Skin of body (tissue), 1 donor: ENCODE measurements at regions not wholly inside any gene's neighbourhood (a gene's known extent, or its start where the extent isn't known, plus 50 kb on each side); places are given as distances from the start of the nearest gene placed in this dataset.
A peak's percentile ranks its signal among the peaks of the same experiment; 100 is the strongest.
"Not testable (repeated sequence)": the region's sequence is repeated elsewhere in the genome, so short reads cannot be mapped to it uniquely, and the experiment has no call there.

Experiments
- DNase-seq: peaks from one replicate; lab custom pipeline; 2025; lab: John Stamatoyannopoulos, UW

- DNase-seq, result peak; percentile 6
Observed at GRCh38 chr6:11409371-11409770, 128.2 kb upstream of the TMEM170B start.

DNA sequence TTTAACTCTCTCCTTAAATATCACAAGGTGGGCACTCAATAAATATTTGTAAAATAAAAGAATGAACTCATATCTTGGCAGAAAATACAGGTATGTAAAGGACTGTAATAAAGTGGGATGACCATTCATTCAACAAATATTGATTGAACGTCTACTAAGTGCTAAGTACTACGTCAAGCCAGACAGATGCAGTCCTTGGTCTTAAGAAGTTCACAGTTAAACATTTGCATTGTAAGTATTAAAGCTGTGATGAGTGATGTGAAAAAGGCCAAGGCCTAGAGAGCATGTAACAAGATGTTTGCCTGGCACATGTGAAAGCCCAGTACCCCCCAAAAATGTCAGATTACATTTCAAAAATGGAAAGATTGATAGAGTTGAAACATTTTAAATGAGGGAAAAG, 130.1 kb upstream of the TMEM170B start:
- DNase-seq, result no peak

GRCh38 chr6:11404838-11405237, 132.7 kb upstream of the TMEM170B start:
- peak; percentile 14 for DNase-seq

DNA sequence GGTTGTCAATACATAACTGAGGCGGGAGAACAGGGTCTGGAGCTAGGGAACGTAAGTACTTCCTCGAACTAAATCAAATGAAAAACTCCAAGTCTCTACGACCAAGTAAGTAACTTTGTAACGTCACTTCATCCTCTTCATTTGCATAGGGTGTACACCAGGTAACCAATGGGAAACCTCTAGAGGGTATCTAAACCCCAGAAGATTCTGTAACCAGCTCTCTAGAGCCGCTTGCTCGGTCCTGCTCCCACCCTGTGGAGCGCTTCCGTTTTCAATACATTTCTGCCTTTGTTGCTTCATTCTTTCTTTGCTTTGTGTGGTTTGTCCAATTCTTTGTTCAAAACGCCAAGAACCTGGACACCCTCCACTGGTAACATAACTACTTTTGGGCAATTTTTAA, 133.5 kb upstream of the TMEM170B start:
- DNase-seq, result no peak

DNA sequence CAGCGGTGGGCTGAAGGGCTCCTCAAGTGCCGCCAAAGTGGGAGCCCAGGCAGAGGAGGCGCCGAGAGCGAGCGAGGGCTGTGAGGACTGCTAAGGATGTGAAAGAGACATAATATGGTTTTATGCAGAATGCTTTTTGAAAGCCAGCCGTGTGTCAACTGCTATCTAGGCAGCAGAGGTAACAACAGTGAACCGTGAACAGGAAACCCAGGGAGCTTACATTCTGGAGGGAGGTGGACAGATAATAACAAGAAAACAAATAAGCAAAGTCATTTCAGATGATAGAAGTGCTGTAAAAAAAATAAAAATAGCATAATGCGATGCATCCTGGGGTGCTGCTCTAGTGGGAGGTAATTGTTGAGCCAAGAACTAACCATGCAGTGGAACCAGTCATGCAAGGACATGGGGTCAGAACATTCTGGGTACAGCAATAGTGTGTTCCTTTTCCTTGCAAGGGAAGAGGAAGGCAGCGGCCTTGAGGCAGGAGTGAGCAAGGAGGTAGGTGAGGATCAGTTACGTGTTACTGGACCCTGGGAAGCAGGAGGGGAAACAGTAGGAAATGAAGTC, 134.4 kb upstream of the TMEM170B start:
- DNase-seq, result no peak

GRCh38 chr6:11402581-11402980, 135.0 kb upstream of the TMEM170B start:
- not testable (repeated sequence) for DNase-seq

DNA sequence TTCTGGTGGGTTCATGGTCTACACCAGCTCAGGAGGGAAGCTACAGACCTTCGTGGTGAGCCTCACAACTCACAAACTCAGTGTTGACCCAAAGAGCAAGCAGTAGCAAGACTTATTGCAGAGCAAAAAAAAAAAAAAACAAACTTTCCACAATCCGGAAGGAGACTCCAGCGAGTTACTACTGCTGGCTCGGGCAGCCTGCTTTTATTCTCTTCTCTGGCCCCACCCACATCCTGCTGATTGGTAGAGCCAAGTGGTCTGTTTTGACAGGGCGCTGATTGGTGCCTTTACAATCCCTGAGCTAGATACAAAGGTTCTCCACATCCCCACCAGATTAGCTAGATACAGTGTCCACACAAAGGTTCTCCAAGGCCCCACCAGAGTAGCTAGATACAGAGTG, 135.6 kb upstream of the TMEM170B start:
- DNase-seq, result not testable (repeated sequence)

- no peak for DNase-seq
Observed at GRCh38 chr6:11398451-11399326, 138.9 kb upstream of the TMEM170B start.

- DNase-seq, result no peak
Observed at GRCh38 chr6:11397622-11398450, 139.7 kb upstream of the TMEM170B start.

DNA sequence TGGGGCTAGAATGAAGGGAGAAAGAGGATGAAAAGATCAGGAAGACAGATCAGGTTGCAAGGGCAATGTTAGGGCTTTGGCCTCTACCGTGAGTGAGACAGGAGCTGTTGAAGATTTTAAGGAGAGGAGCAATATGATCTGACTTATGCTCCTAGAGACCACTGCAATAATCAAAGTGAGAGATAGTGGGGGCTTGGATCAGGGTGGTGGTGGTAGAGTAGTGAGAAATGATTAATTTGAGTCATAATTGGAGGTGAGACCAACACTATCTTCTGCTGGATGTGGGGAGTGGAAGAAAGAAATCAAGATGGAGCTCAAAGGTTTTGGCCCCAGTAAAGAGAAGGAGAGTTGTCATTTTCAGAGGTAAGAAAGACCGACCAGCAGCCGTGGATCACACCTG, 140.7 kb upstream of the TMEM170B start:
- DNase-seq, result no peak

DNA sequence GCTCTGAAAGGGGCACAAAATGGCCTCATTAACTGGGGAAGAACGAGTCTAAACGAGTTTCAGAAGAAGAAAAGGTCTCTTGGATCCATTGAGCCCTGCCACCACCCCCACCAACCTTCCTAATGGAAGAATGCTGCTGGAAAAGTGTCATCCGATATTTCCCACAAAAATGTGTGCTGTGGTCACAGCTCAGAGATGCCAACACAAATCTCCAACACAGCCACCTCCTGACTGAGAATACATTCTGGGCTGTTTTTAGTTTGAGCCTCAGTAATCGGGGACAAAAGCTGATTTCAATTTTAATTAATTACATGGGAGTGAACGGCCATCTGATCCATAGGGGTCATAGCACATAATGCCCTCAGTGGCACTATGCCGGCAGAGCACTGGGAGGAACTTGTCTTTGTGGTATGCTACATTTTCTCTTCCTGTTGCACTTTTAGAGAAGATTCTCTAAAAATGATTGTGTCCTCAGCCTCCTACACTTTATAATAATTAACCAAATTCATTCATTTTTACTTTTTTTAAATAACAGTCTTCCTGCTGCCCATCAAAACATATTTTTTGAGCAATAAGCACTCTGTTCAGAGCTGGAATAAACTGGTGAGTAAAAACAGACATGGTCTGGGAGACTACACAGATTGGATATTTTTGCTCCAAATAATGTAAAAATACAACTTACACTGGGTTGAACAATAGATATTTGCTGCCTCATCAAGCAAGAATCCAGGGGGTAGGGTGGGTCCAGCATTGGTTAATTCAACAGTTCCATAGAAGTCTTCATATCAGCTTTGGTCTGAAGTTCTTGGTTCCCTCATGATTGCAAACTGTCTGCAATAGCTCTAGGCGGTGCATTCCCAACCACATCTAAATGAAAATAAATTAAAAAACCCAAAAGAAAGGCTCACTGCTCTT, 143.6 kb upstream of the TMEM170B start:
- DNase-seq, result no peak

GRCh38 chr6:11392778-11393507, 144.6 kb upstream of the TMEM170B start:
- no peak for DNase-seq

GRCh38 chr6:11391934-11392777, 145.4 kb upstream of the TMEM170B start:
- DNase-seq, result no peak

GRCh38 chr6:11389977-11390376, 147.6 kb upstream of the TMEM170B start:
- DNase-seq, result peak; percentile 39

GRCh38 chr6:11388983-11389944, 148.3 kb upstream of the TMEM170B start:
- DNase-seq, result no peak

GRCh38 chr6:11387707-11388430, 149.7 kb upstream of the TMEM170B start:
- no peak for DNase-seq

GRCh38 chr6:11386726-11387125, 150.8 kb upstream of the TMEM170B start:
- no peak for DNase-seq

DNA sequence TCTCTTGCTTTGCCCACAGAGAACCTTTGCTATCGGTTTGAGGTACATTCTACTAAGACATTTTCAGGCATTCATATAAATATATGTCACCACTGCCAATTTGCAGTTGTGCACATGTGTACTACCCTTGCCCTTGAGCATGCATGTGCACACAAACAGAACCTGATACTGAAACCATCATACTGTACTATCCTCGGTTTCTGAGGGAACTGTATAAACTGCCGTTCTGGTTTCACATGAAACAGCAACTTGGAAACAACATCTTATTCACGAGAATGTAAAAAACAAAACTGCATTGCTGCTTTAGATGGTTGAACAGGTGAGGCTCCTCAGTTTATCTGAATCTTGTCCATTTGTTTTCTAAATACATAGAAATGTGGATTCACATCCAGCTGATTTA, 151.2 kb upstream of the TMEM170B start:
- no peak for DNase-seq
